H1 (cell line): ENCODE measurements at regions not wholly inside any gene's neighbourhood (a gene's known extent, or its start where the extent isn't known, plus 50 kb on each side); places are given as distances from the start of the nearest gene placed in this dataset.

Experiments used
- CTCF ChIA-PET: fragments of 300-600 bp; sonication (Branson Sonifier 250); formaldehyde crosslinking; loops from one replicate; lab custom pipeline; 2021; ENCODE audit not compliant: partially characterized antibody; lab: Charles Lee
- POLR2A ChIA-PET: fragments of 300-600 bp; sonication (Branson Sonifier 250); formaldehyde crosslinking; loops from one replicate; lab custom pipeline; 2021; ENCODE audit warnings: inconsistent platforms; ENCODE audit not compliant: partially characterized antibody; lab: Charles Lee
- DNase-seq, 2 experiments: peaks; one replicate each; pipeline versions ENCODE4 v3.0.0 to v3.0.0-alpha.2; 2010 to 2022; ENCODE audit warnings: low spot score in 2 of 2, low read depth in 1 of 2, mixed read lengths in 1 of 2
- FAIRE-seq: peaks from 2 replicates; lab custom pipeline; 2011; peaks lifted over from hg19 to GRCh38; lab: Jason Lieb, UNC
- H2AFZ ChIP-seq: 2 replicates; pipeline ENCODE4 v1.8.1; 2012; ENCODE audit warnings: low read length, inconsistent platforms
- H2AK5ac ChIP-seq: 2 replicates; pipeline ENCODE4 v1.6.1; 2013; ENCODE audit warnings: low read depth, low read length
- H2BK120ac ChIP-seq: replicated peaks from 2 replicates; pipeline ENCODE3; 2013; ENCODE audit warnings: low read depth, low read length, inconsistent platforms
- H2BK12ac ChIP-seq: 2 replicates; pipeline ENCODE4 v1.6.1; 2013; ENCODE audit warnings: low read depth, low read length
- H2BK15ac ChIP-seq: 2 replicates; pipeline ENCODE4 v1.6.1; 2013; ENCODE audit warnings: low read length
- H2BK20ac ChIP-seq: 2 replicates; pipeline ENCODE4 v1.6.1; 2013; ENCODE audit warnings: low read length
- H2BK5ac ChIP-seq: 2 replicates; pipeline ENCODE4 v1.6.1; 2013; ENCODE audit warnings: low read depth, low read length
- H3K14ac ChIP-seq: 2 replicates; pipeline ENCODE4 v1.6.1; 2013; ENCODE audit warnings: inconsistent platforms; ENCODE audit not compliant: insufficient read length
- H3K18ac ChIP-seq: 2 replicates; pipeline ENCODE4 v1.6.1; 2013; ENCODE audit warnings: low read length; ENCODE audit errors: extremely low read depth
- H3K23ac ChIP-seq: 2 replicates; pipeline ENCODE4 v1.6.1; 2013; ENCODE audit warnings: inconsistent platforms; ENCODE audit not compliant: insufficient read length
- H3K23me2 ChIP-seq: 2 replicates; pipeline ENCODE4 v1.6.1; 2013; ENCODE audit warnings: low read depth, low read length
- H3K27ac ChIP-seq: 2 replicates; pipeline ENCODE4 v1.6.1; 2011; ENCODE audit warnings: low read depth, low read length, inconsistent platforms
- H3K27me3 ChIP-seq, 4 experiments: replicated peaks in 1 of 4; 1 replicate in 1 of 4; 2 replicates in 3 of 4; pipeline versions ENCODE4 v1.6.1 to v1.8.1; 2011 to 2013; ENCODE audit warnings: low read length in 3 of 4, mild to moderate bottlenecking in 3 of 4, inconsistent platforms in 2 of 4, mixed read lengths in 2 of 4, moderate library complexity in 1 of 4; ENCODE audit not compliant: control insufficient read depth in 3 of 4, insufficient read depth in 3 of 4; ENCODE audit errors: extremely low read depth in 1 of 4
- H3K36me3 ChIP-seq, 4 experiments: 2 replicates each; pipeline versions ENCODE4 v1.6.1 to v1.8.1; 2011 to 2013; ENCODE audit warnings: mild to moderate bottlenecking in 4 of 4, low read length in 3 of 4, moderate library complexity in 2 of 4, control low read depth in 1 of 4, inconsistent platforms in 1 of 4; ENCODE audit not compliant: insufficient read depth in 4 of 4, control insufficient read depth in 2 of 4
- H3K4ac ChIP-seq: replicated peaks from 2 replicates; pipeline ENCODE3; 2013; ENCODE audit warnings: low read length, low read depth, mixed read lengths, inconsistent platforms; ENCODE audit not compliant: insufficient read length
- H3K4me1 ChIP-seq, 4 experiments: replicated peaks in 1 of 4; 1 replicate in 1 of 4; 2 replicates in 3 of 4; pipeline versions ENCODE4 v1.6.1 to v1.8.1; 2011 to 2013; ENCODE audit warnings: low read length in 3 of 4, inconsistent platforms in 2 of 4, mixed read lengths in 1 of 4; ENCODE audit not compliant: insufficient read depth in 4 of 4, control insufficient read depth in 3 of 4
- H3K4me2 ChIP-seq, 2 experiments: 2 replicates each; pipeline versions ENCODE4 v1.6.1 to v1.8.1; 2011 to 2013; ENCODE audit warnings: low read depth in 2 of 2, low read length in 2 of 2, control low read depth in 1 of 2, inconsistent platforms in 1 of 2, mild to moderate bottlenecking in 1 of 2; ENCODE audit not compliant: insufficient read depth in 1 of 2
- H3K4me3 ChIP-seq, 4 experiments: fragments of 200-600, 300-600 bp in 1 of 4; sonication (generic), shearing (Covaris generic), sonication (Bioruptor Twin) in 1 of 4; 2 replicates each; pipeline versions ENCODE4 v1.5.1 to v1.8.1; 2011 to 2016; ENCODE audit warnings: low read length in 4 of 4, low read depth in 3 of 4, control low read depth in 2 of 4, inconsistent platforms in 2 of 4, mild to moderate bottlenecking in 2 of 4, mixed read lengths in 1 of 4, moderate library complexity in 1 of 4; ENCODE audit not compliant: insufficient read depth in 2 of 4; ENCODE audit errors: extremely low read depth in 1 of 4
- H3K56ac ChIP-seq: replicated peaks from 2 replicates; pipeline ENCODE3; 2013; ENCODE audit warnings: low read depth, mild to moderate bottlenecking, mixed read lengths, low read length, inconsistent platforms; ENCODE audit not compliant: insufficient read length
- H3K79me1 ChIP-seq: 2 replicates; pipeline ENCODE4 v1.6.1; 2013; ENCODE audit warnings: low read depth, low read length, control low read depth
- H3K79me2 ChIP-seq, 2 experiments: 2 replicates each; pipeline versions ENCODE4 v1.6.1 to v1.8.1; 2012 to 2013; ENCODE audit warnings: low read length in 2 of 2, mild to moderate bottlenecking in 2 of 2, inconsistent platforms in 1 of 2; ENCODE audit not compliant: insufficient read depth in 2 of 2, control insufficient read depth in 1 of 2
- H3K9ac ChIP-seq, 4 experiments: replicated peaks in 1 of 4; 1 replicate in 1 of 4; 2 replicates in 3 of 4; pipeline versions ENCODE4 v1.6.1 to v1.8.1; 2011 to 2013; ENCODE audit warnings: low read depth in 3 of 4, low read length in 3 of 4, control low read depth in 2 of 4, mild to moderate bottlenecking in 2 of 4, moderate library complexity in 2 of 4, inconsistent platforms in 1 of 4; ENCODE audit errors: extremely low read depth in 1 of 4
- H3K9me3 ChIP-seq, 2 experiments: 2 replicates each; pipeline versions ENCODE4 v1.6.1 to v1.8.1; 2012 to 2013; ENCODE audit warnings: mild to moderate bottlenecking in 2 of 2, moderate library complexity in 2 of 2, control low read depth in 1 of 2, inconsistent platforms in 1 of 2, low read depth in 1 of 2, low read length in 1 of 2, mixed read lengths in 1 of 2; ENCODE audit not compliant: insufficient read depth in 2 of 2
- H4K20me1 ChIP-seq, 2 experiments: replicated peaks in 1 of 2; 2 replicates each; pipeline versions ENCODE3 to v1.8.1; 2011 to 2013; ENCODE audit warnings: inconsistent platforms in 2 of 2, low read length in 2 of 2, mild to moderate bottlenecking in 1 of 2; ENCODE audit not compliant: insufficient read depth in 2 of 2, control insufficient read depth in 1 of 2
- H4K5ac ChIP-seq: 2 replicates; pipeline ENCODE4 v1.6.1; 2013; ENCODE audit warnings: low read length, low read depth, mixed read lengths, inconsistent platforms; ENCODE audit not compliant: insufficient read length
- H4K8ac ChIP-seq: 2 replicates; pipeline ENCODE4 v1.8.0; 2013; ENCODE audit warnings: mild to moderate bottlenecking, moderate library complexity, low read length, inconsistent platforms; ENCODE audit not compliant: insufficient read depth; ENCODE audit errors: extremely low read depth
- H4K91ac ChIP-seq: replicated peaks from 2 replicates; pipeline ENCODE3; 2013; ENCODE audit warnings: low read length, mixed read lengths, inconsistent platforms; ENCODE audit not compliant: insufficient read length
- BACH1 ChIP-seq: IDR thresholded peaks from 2 replicates; pipeline ENCODE4 v1.6.1; 2012; ENCODE audit warnings: low read length, improper control_type of control experiment
- CBX8 ChIP-seq: fragments of 300-800, 300-1000 bp; sonication (generic); IDR thresholded peaks from 2 replicates; pipeline ENCODE4 v1.7.1; 2016; ENCODE audit warnings: low read depth, low read length, borderline replicate concordance
- CEBPB ChIP-seq: IDR thresholded peaks from 2 replicates; pipeline ENCODE4 v1.6.1; 2012; ENCODE audit warnings: low read depth, low read length
- CREB1 ChIP-seq: IDR thresholded peaks from 2 replicates; pipeline ENCODE4 v1.6.1; 2012; ENCODE audit warnings: inconsistent platforms
- CTBP2 ChIP-seq: IDR thresholded peaks from 2 replicates; pipeline ENCODE4 v1.7.0; 2011; ENCODE audit warnings: borderline replicate concordance, mild to moderate bottlenecking, moderate library complexity, mixed read lengths, low read length; ENCODE audit not compliant: insufficient read depth, insufficient read length
- FOSL1 ChIP-seq: IDR thresholded peaks from 2 replicates; pipeline ENCODE4 v1.6.1; 2011; ENCODE audit warnings: mild to moderate bottlenecking, low read depth, low read length, moderate library complexity; ENCODE audit not compliant: insufficient read depth
- KDM5A ChIP-seq: fragments of 200-600 bp; IDR thresholded peaks from 2 replicates; pipeline ENCODE4 v1.7.1; 2012; ENCODE audit warnings: mild to moderate bottlenecking, low read length, inconsistent platforms, mixed read lengths
- NRF1 ChIP-seq: IDR thresholded peaks from 2 replicates; pipeline ENCODE4 v1.6.1; 2011; ENCODE audit warnings: mild to moderate bottlenecking, low read depth, low read length, improper control_type of control experiment
- PHF8 ChIP-seq: fragments of 200-600 bp; sonication (generic); conservative IDR thresholded peaks from 2 replicates; pipeline ENCODE4 v1.7.1; 2012; ENCODE audit warnings: low read depth, mild to moderate bottlenecking, inconsistent platforms, low read length, moderate library complexity
- POU5F1 ChIP-seq: IDR thresholded peaks from 2 replicates; pipeline ENCODE4 v1.6.1; 2011; ENCODE audit warnings: low read depth, mild to moderate bottlenecking, low read length, moderate library complexity
- RAD21 ChIP-seq, 2 experiments: IDR thresholded peaks in 1 of 2; conservative IDR thresholded peaks in 1 of 2; 2 replicates each; pipeline ENCODE4 v1.6.1; 2011; ENCODE audit warnings: low read depth in 2 of 2, low read length in 2 of 2, improper control_type of control experiment in 1 of 2, inconsistent platforms in 1 of 2, mild to moderate bottlenecking in 1 of 2, moderate library complexity in 1 of 2
- RNF2 ChIP-seq: fragments of 200-900, 300-1000 bp; sonication (generic); IDR thresholded peaks from 2 replicates; pipeline ENCODE4 v1.7.1; 2016; ENCODE audit warnings: borderline replicate concordance, low read depth, mild to moderate bottlenecking, antibody characterized with exemption, low read length; ENCODE audit not compliant: poor library complexity, severe bottlenecking; ENCODE audit errors: missing control alignments
- SP1 ChIP-seq: IDR thresholded peaks from 2 replicates; pipeline ENCODE4 v1.6.1; 2011; ENCODE audit warnings: low read depth, low read length
- TEAD4 ChIP-seq: IDR thresholded peaks from 2 replicates; pipeline ENCODE4 v1.6.1; 2012; ENCODE audit warnings: low read depth, low read length, inconsistent platforms, mixed read lengths
- WGBS, 2 experiments: shearing (Covaris generic) in 1 of 2; methylation state at CpG; one replicate each; pipeline versions ENCODE4 v1.1.6 to v1.1.7; 2013 to 2015; ENCODE audit warnings: low lambda C conversion rate in 2 of 2, mixed read lengths in 2 of 2, inconsistent platforms in 1 of 2, low coverage in 1 of 2, missing lambda C conversion rate in 1 of 2; ENCODE audit not compliant: insufficient replicate concordance in 2 of 2, insufficient coverage in 1 of 2, insufficient read length in 1 of 2; ENCODE audit errors: extremely low coverage in 1 of 2, missing lambda C conversion rate in 1 of 2; 5-methylcytosine and 5-hydroxymethylcytosine counted together

DNA sequence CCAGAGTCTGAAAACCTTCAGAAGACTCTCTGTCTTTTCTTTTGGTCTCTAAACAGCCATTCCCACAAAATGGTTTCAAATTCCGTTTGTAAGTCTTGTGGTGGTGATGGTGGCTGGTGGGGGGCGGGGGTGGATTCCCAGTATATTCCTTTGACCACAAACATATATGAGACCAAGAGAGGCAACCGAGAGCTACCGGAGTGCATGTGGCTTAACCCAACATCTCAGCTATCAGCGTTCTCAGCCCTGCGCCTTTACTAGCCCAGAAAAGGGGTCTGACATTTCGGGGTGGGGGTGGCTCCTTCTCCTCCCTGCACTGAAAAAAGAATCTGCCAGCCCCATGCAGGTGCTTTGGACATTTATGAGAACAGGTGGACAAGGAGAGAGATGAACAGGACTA is 621.1 kb downstream of the ACTR3B start:
- no peak overlapping the region for H2BK5ac ChIP-seq
- H2BK120ac ChIP-seq, result no peak overlapping the region
- H3K79me1 ChIP-seq, result no peaks in the 10 kb centered on the region
- H4K5ac ChIP-seq, result no peak overlapping the region
- no peak overlapping the region for H2BK15ac ChIP-seq
- peaks cover 0 to 2% (median 0%) of the 10 kb centered on the region in 4 experiments; a peak in 3 of 7 replicates for H3K4me1 ChIP-seq
- H3K9ac ChIP-seq, result no peak overlapping the region
- no peak overlapping the region for H2AFZ ChIP-seq
- no peak overlapping the region for H2AK5ac ChIP-seq
- H3K27ac ChIP-seq, result no peak overlapping the region
- no peak overlapping the region for H4K8ac ChIP-seq
- H3K79me2 ChIP-seq, result no peaks in the 10 kb centered on the region
- TF ChIP-seq POU5F1 (no peak), NRF1 (no peak), CREB1 (no peak), RNF2 (no peak), TEAD4 (no peak), CTBP2 (no peak), CBX8 (no peak), CEBPB (no peak), BACH1 (no peak), FOSL1 (no peak), PHF8 (no peak), RAD21 (IDR thresholded peaks at IDR 0.05 in 1 of 2, conservative IDR thresholded peaks at IDR 0.05 in 1 of 2; ENCODE audit: low read depth in 2 of 2, low read length in 2 of 2) (no peak), SP1 (no peak), KDM5A (no peak)
- H3K4me3 ChIP-seq, result no peak overlapping the region
- no peaks in the 10 kb centered on the region for H3K23me2 ChIP-seq
- WGBS, 2 experiments, result 84% methylated on average over 6 of the region's 7 CpGs; no CpG with 5 or more reads in 1 of the 2 experiments
- FAIRE-seq (no peak), DNase-seq (no peak)
- no peak overlapping the region for H3K4me2 ChIP-seq
- no peak overlapping the region for H3K23ac ChIP-seq
- H2BK12ac ChIP-seq, result no peak overlapping the region
- no peaks in the 10 kb centered on the region for H3K27me3 ChIP-seq
- H4K20me1 ChIP-seq, result no peaks in the 10 kb centered on the region
- H2BK20ac ChIP-seq, result no peak overlapping the region
- no peak overlapping the region for H3K18ac ChIP-seq
- H4K91ac ChIP-seq, result no peak overlapping the region
- no peak overlapping the region for H3K4ac ChIP-seq
- H3K9me3 ChIP-seq, result peaks cover 11 to 12% of the 10 kb centered on the region in 2 experiments
- no peak overlapping the region for H3K56ac ChIP-seq
- POLR2A ChIA-PET, result no interaction called here
- CTCF ChIA-PET, result interaction anchor here (0.6 to 5.5 kb wide), 16 partner anchors 9 to 982 kb away, joined by 3 to 23 read pairs (median 3); no protein-coding TSS in a partner anchor
- no peak overlapping the region for H3K14ac ChIP-seq
- H3K36me3 ChIP-seq, result no peaks in the 10 kb centered on the region
